Stomach (tissue), 4 donors: ENCODE measurements at regions not wholly inside any gene's neighbourhood (a gene's known extent, or its start where the extent isn't known, plus 50 kb on each side); places are given as distances from the start of the nearest gene placed in this dataset.

Source experiments
- POLR2A ChIP-seq, 4 donors: fragments of 450-650 bp; IDR thresholded peaks; one replicate each; pipeline ENCODE4 v1.6.1; 2016; ENCODE audit warnings: antibody characterized with exemption in 4 of 4, control low read depth in 2 of 4, mild to moderate bottlenecking in 1 of 4, moderate library complexity in 1 of 4
- POLR2AphosphoS5 ChIP-seq, 3 donors: sonication (generic); formaldehyde crosslinking; IDR thresholded peaks; one replicate each; pipeline ENCODE4 v1.6.1; 2016; ENCODE audit warnings: antibody characterized with exemption in 3 of 3
- TF ChIP-seq, protein P1 (sequence below), 7 experiments: fragments of 450-650 bp in 4 of 7; fragments of 200-600 bp in 3 of 7; sonication (generic) in 3 of 7; IDR thresholded peaks; one replicate each; pipeline ENCODE4 v1.5.1; 2016 to 2019; ENCODE audit warnings: antibody characterized with exemption in 7 of 7, control low read depth in 2 of 7, mild to moderate bottlenecking in 1 of 7

DNA sequence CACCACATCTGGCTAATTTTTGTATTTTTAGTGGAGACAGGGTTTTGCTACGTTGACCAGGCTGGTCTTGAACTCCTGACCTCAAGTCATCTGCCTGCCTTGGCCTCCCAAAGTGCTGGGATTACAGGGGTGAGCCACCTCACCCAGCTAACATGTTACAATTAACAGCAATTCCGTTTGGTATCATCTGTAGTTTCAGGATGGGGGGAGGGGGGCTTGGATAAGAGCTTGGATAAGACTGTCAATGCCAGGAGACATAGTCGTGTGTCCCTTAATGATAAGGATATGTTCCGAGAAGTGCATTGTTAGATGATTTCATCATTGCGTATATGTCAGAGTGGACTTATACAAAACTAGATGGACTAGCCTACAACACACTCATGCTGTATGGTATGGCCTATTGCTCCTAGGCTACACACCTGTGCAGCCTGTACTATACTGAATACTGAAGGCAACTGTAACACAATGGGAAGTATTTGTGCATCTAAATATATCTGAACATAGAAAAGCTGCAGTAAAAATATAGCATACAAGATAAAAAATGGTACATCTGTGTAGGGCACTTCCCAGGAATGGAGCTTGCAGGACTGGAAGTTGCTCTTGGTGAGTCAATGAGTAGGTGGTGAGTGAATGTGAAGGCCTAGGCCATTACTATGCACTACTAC, 103.9 kb upstream of the TNS3 start:
- TF ChIP-seq, protein P1, sequence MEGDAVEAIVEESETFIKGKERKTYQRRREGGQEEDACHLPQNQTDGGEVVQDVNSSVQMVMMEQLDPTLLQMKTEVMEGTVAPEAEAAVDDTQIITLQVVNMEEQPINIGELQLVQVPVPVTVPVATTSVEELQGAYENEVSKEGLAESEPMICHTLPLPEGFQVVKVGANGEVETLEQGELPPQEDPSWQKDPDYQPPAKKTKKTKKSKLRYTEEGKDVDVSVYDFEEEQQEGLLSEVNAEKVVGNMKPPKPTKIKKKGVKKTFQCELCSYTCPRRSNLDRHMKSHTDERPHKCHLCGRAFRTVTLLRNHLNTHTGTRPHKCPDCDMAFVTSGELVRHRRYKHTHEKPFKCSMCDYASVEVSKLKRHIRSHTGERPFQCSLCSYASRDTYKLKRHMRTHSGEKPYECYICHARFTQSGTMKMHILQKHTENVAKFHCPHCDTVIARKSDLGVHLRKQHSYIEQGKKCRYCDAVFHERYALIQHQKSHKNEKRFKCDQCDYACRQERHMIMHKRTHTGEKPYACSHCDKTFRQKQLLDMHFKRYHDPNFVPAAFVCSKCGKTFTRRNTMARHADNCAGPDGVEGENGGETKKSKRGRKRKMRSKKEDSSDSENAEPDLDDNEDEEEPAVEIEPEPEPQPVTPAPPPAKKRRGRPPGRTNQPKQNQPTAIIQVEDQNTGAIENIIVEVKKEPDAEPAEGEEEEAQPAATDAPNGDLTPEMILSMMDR (IDR thresholded peaks at IDR 0.05), result no peak
- no peak for TF ChIP-seq POLR2AphosphoS5 (IDR thresholded peaks at IDR 0.05)
- TF ChIP-seq POLR2A (IDR thresholded peaks at IDR 0.05), result no peak
